HCT116 (cell line): ENCODE measurements at regions not wholly inside any gene's neighbourhood (a gene's known extent, or its start where the extent isn't known, plus 50 kb on each side); places are given as distances from the start of the nearest gene placed in this dataset.

Experiments used
- CTCF ChIP-seq, 3 experiments: fragments of 200-600 bp in 1 of 3; sonication (generic) in 1 of 3; IDR thresholded peaks in 2 of 3; conservative IDR thresholded peaks in 1 of 3; 2 replicates each; pipeline ENCODE4 v1.5.1; 2012 to 2017; ENCODE audit warnings: low read depth in 2 of 3, low read length in 2 of 3, antibody characterized with exemption in 1 of 3, borderline replicate concordance in 1 of 3, control low read depth in 1 of 3, mild to moderate bottlenecking in 1 of 3, mixed read lengths in 1 of 3, mixed run types in 1 of 3, moderate library complexity in 1 of 3; ENCODE audit not compliant: insufficient read depth in 1 of 3
- EZH2 ChIP-seq: fragments of 200-600 bp; sonication (generic); IDR thresholded peaks from 2 replicates; pipeline ENCODE4 v1.6.1; 2017; ENCODE audit warnings: antibody characterized with exemption, mixed run types
- EZH2phosphoT487 ChIP-seq: fragments of 200-600 bp; IDR thresholded peaks from 2 replicates; pipeline ENCODE4 v1.6.1; 2018; ENCODE audit warnings: antibody characterized with exemption, borderline replicate concordance
- POLR2A ChIP-seq: IDR thresholded peaks from 2 replicates; pipeline ENCODE4 v1.7.0; 2011; ENCODE audit warnings: borderline replicate concordance; ENCODE audit not compliant: insufficient read depth, insufficient read length; ENCODE audit errors: extremely low read depth
- SRF ChIP-seq: IDR thresholded peaks from 2 replicates; pipeline ENCODE4 v1.6.1; 2012; ENCODE audit warnings: low read depth

- TF ChIP-seq EZH2phosphoT487 = no peak
- TF ChIP-seq CTCF (IDR thresholded peaks at IDR 0.05 in 2 of 3, conservative IDR thresholded peaks at IDR 0.05 in 1 of 3; ENCODE audit: borderline replicate concordance in 1 of 3, insufficient read depth in 1 of 3, low read depth in 2 of 3, low read length in 2 of 3) = no peak
- TF ChIP-seq EZH2 = no peak
- no peak for TF ChIP-seq SRF
- TF ChIP-seq POLR2A = no peak
These were observed 145.2 kb downstream of the KCTD12 start for GRCh38 chr13:76741046-76741445.
